H9 (cell line): ENCODE measurements at regions not wholly inside any gene's neighbourhood (a gene's known extent, or its start where the extent isn't known, plus 50 kb on each side); places are given as distances from the start of the nearest gene placed in this dataset.

Source experiments
- DNase-seq: peaks from one replicate; pipeline ENCODE4 v3.0.0-alpha.2; 2017
- H2AFZ ChIP-seq: one replicate; pipeline ENCODE4 v1.6.1; 2013; ENCODE audit warnings: mild to moderate bottlenecking, low read length, control low read depth, moderate library complexity
- H2AK5ac ChIP-seq: 2 replicates; pipeline ENCODE4 v1.6.1; 2013; ENCODE audit warnings: low read length, control low read depth, mixed read lengths; ENCODE audit not compliant: insufficient read length
- H2BK120ac ChIP-seq: one replicate; pipeline ENCODE4 v1.6.1; 2013; ENCODE audit warnings: low read depth, mild to moderate bottlenecking, low read length, control low read depth, inconsistent platforms; ENCODE audit not compliant: poor library complexity, severe bottlenecking
- H2BK12ac ChIP-seq: 2 replicates; pipeline ENCODE4 v1.6.1; 2013; ENCODE audit warnings: low read length, control low read depth, mixed read lengths, low read depth; ENCODE audit not compliant: insufficient read length
- H2BK15ac ChIP-seq: 2 replicates; pipeline ENCODE4 v1.6.1; 2013; ENCODE audit warnings: low read depth, low read length, control low read depth
- H2BK20ac ChIP-seq: one replicate; pipeline ENCODE4 v1.6.1; 2013; ENCODE audit warnings: low read depth, mild to moderate bottlenecking, low read length, control low read depth, inconsistent platforms; ENCODE audit not compliant: poor library complexity, severe bottlenecking
- H2BK5ac ChIP-seq: 2 replicates; pipeline ENCODE4 v1.6.1; 2013; ENCODE audit warnings: low read length, control low read depth, mixed read lengths; ENCODE audit not compliant: insufficient read length
- H3K14ac ChIP-seq: 2 replicates; pipeline ENCODE4 v1.6.1; 2013; ENCODE audit warnings: low read length, control low read depth; ENCODE audit not compliant: insufficient read depth
- H3K18ac ChIP-seq: 2 replicates; pipeline ENCODE4 v1.6.1; 2013; ENCODE audit warnings: low read depth, mild to moderate bottlenecking, mixed read lengths, low read length, control low read depth; ENCODE audit not compliant: insufficient read length
- H3K23ac ChIP-seq: 2 replicates; pipeline ENCODE4 v1.6.1; 2013; ENCODE audit warnings: low read length, control low read depth, mixed read lengths, low read depth; ENCODE audit not compliant: insufficient read length
- H3K23me2 ChIP-seq: 2 replicates; pipeline ENCODE4 v1.6.1; 2013; ENCODE audit warnings: low read depth, mild to moderate bottlenecking, mixed read lengths, low read length, control low read depth; ENCODE audit not compliant: insufficient read length, poor library complexity, severe bottlenecking
- H3K27ac ChIP-seq: 2 replicates; pipeline ENCODE4 v1.5.1; 2013; ENCODE audit warnings: low read length, control low read depth, mixed read lengths, low read depth; ENCODE audit not compliant: insufficient read length
- H3K27me3 ChIP-seq: 2 replicates; pipeline ENCODE4 v1.6.1; 2013; ENCODE audit warnings: low read length, control low read depth, inconsistent platforms; ENCODE audit not compliant: insufficient read depth
- H3K4ac ChIP-seq: 2 replicates; pipeline ENCODE4 v1.6.1; 2013; ENCODE audit warnings: low read depth, mild to moderate bottlenecking, control low read depth, inconsistent platforms, low read length, moderate library complexity
- H3K4me1 ChIP-seq: 2 replicates; pipeline ENCODE4 v1.6.1; 2013; ENCODE audit warnings: low read length, control low read depth, inconsistent platforms; ENCODE audit not compliant: insufficient read depth
- H3K4me2 ChIP-seq: 2 replicates; pipeline ENCODE4 v1.6.1; 2013; ENCODE audit warnings: low read length, control low read depth, mixed read lengths; ENCODE audit not compliant: insufficient read length, insufficient read depth
- H3K56ac ChIP-seq: 2 replicates; pipeline ENCODE4 v1.6.1; 2013; ENCODE audit warnings: low read depth, mild to moderate bottlenecking, mixed read lengths, low read length, control low read depth; ENCODE audit not compliant: insufficient read length
- H3K79me1 ChIP-seq: 2 replicates; pipeline ENCODE4 v1.6.1; 2013; ENCODE audit warnings: low read depth, mild to moderate bottlenecking, moderate library complexity, low read length, control low read depth, inconsistent platforms; ENCODE audit not compliant: insufficient read depth, poor library complexity, severe bottlenecking
- H3K79me2 ChIP-seq: 2 replicates; pipeline ENCODE4 v1.6.1; 2013; ENCODE audit warnings: low read length, control low read depth, inconsistent platforms; ENCODE audit not compliant: insufficient read depth
- H3K9ac ChIP-seq: 2 replicates; pipeline ENCODE4 v1.6.1; 2013; ENCODE audit warnings: low read length, control low read depth, mixed read lengths; ENCODE audit not compliant: insufficient read length; ENCODE audit errors: extremely low read depth
- H3K9me3 ChIP-seq: one replicate; pipeline ENCODE4 v1.6.1; 2013; ENCODE audit warnings: low read depth, low read length, inconsistent platforms; ENCODE audit not compliant: control insufficient read depth
- H3T11ph ChIP-seq: one replicate; pipeline ENCODE4 v1.6.1; 2013; ENCODE audit warnings: mild to moderate bottlenecking, low read length, control low read depth, inconsistent platforms
- H4K20me1 ChIP-seq: one replicate; pipeline ENCODE4 v1.6.1; 2013; ENCODE audit not compliant: control insufficient read depth, insufficient read length, insufficient read depth
- H4K5ac ChIP-seq: 2 replicates; pipeline ENCODE4 v1.6.1; 2013; ENCODE audit warnings: low read depth, mild to moderate bottlenecking, mixed read lengths, low read length, control low read depth; ENCODE audit not compliant: insufficient read length
- H4K8ac ChIP-seq: replicated peaks from 2 replicates; pipeline ENCODE4 v1.6.1; 2013; ENCODE audit warnings: low read length, control low read depth, mixed read lengths, low read depth; ENCODE audit not compliant: insufficient read length
- H4K91ac ChIP-seq: 2 replicates; pipeline ENCODE4 v1.6.1; 2013; ENCODE audit warnings: low read depth, mild to moderate bottlenecking, moderate library complexity, mixed read lengths, low read length, control low read depth; ENCODE audit not compliant: insufficient read length
- H3K27ac Mint-ChIP-seq, 3 experiments: 2 replicates in 2 of 3; 3 replicates in 1 of 3; pipeline ENCODE4 v1.8.0; 2020 to 2021; ENCODE audit warnings: mixed read lengths in 3 of 3, mild to moderate bottlenecking in 1 of 3, moderate library complexity in 1 of 3
- H3K27me3 Mint-ChIP-seq: 2 replicates; pipeline ENCODE4 v1.8.0; 2021; ENCODE audit warnings: low read depth, mild to moderate bottlenecking, moderate library complexity, mixed read lengths
- H3K36me3 Mint-ChIP-seq, 3 experiments: 2 replicates in 2 of 3; 3 replicates in 1 of 3; pipeline ENCODE4 v1.8.0; 2020 to 2021; ENCODE audit warnings: low read depth in 3 of 3, mixed read lengths in 3 of 3; ENCODE audit not compliant: insufficient read depth in 1 of 3
- H3K4me1 Mint-ChIP-seq, 2 experiments: 2 replicates each; pipeline ENCODE4 v1.8.0; 2020; ENCODE audit warnings: mixed read lengths in 2 of 2
- H3K4me3 Mint-ChIP-seq, 2 experiments: 2 replicates in 1 of 2; 3 replicates in 1 of 2; pipeline ENCODE4 v1.8.0; 2020 to 2021; ENCODE audit warnings: mild to moderate bottlenecking in 2 of 2, mixed read lengths in 2 of 2, moderate library complexity in 1 of 2
- H3K9me3 Mint-ChIP-seq, 2 experiments: 2 replicates in 1 of 2; 3 replicates in 1 of 2; pipeline ENCODE4 v1.8.0; 2020; ENCODE audit warnings: mild to moderate bottlenecking in 2 of 2, mixed read lengths in 2 of 2, moderate library complexity in 1 of 2
- CTCF ChIP-seq: fragments of 200-600 bp; sonication (generic); conservative IDR thresholded peaks from 3 replicates; pipeline ENCODE4 v1.8.0; 2021; ENCODE audit warnings: antibody characterized with exemption, mild to moderate bottlenecking
- WGBS: extraction: QIAGEN DNeasy Blood & Tissue Kit; methylation state at CpG from one replicate; pipeline ENCODE4 v1.1.7; 2013; ENCODE audit warnings: missing lambda C conversion rate, low lambda C conversion rate, mixed read lengths; ENCODE audit not compliant: insufficient read length; ENCODE audit errors: extremely low coverage; 5-methylcytosine and 5-hydroxymethylcytosine counted together

GRCh38 chr9:68599826-68600225 is 59.1 kb upstream of the TMEM252 start:
- Mint-ChIP-seq H3K4me3 (no peak overlapping the region), H3K9me3 (peaks cover 3% of the 10 kb centered on the region in 2 experiments; a peak in 2 of 5 replicates), H3K27me3 (peaks cover 8% of the 10 kb centered on the region), H3K4me1 (peaks cover 5 to 10% of the 10 kb centered on the region in 2 experiments; a peak in 3 of 4 replicates), H3K36me3 (peaks cover 0 to 5% (median 0%) of the 10 kb centered on the region in 3 experiments; a peak in 2 of 7 replicates), H3K27ac (no peak overlapping the region)
- Histone ChIP-seq H3K27ac (no peak overlapping the region), H3K79me2 (no peaks in the 10 kb centered on the region), H2BK12ac (no peak overlapping the region), H2BK15ac (no peak overlapping the region), H4K91ac (no peak overlapping the region), H3K9ac (no peak overlapping the region), H4K5ac (no peak overlapping the region), H4K8ac (no peak overlapping the region), H3K56ac (no peak overlapping the region), H3K18ac (no peak overlapping the region), H2BK20ac (no peak overlapping the region), H3K27me3 (no peaks in the 10 kb centered on the region), H3K4me1 (no peaks in the 10 kb centered on the region; the same call in 1 of the 2 replicates), H2BK120ac (no peak overlapping the region), H2AFZ (no peak overlapping the region), H2BK5ac (no peak overlapping the region), H3K79me1 (no peaks in the 10 kb centered on the region), H3K4ac (no peak overlapping the region), H2AK5ac (no peak overlapping the region), H3K14ac (no peak overlapping the region), H3T11ph (no peak overlapping the region), H4K20me1 (no peaks in the 10 kb centered on the region), H3K23me2 (no peaks in the 10 kb centered on the region), H3K23ac (no peak overlapping the region), H3K9me3 (no peaks in the 10 kb centered on the region), H3K4me2 (no peak overlapping the region)
- DNase-seq: no peak
- no CpG with 5 or more reads among the region's 2 CpGs for whole genome bisulfite sequencing
- TF ChIP-seq CTCF: no peak
